ENCODE measurements at regions not wholly inside any gene's neighbourhood (a gene's known extent, or its start where the extent isn't known, plus 50 kb on each side); places are given as distances from the start of the nearest gene placed in this dataset.

GRCh38 chr13:26456650-26457049 is 100.8 kb upstream of the WASF3 start:
- DNase-seq, result no peak

GRCh38 chr13:26457212-26457611 is 100.3 kb upstream of the WASF3 start:
- no peak for DNase-seq

GRCh38 chr13:26458196-26458749 is 99.2 kb upstream of the WASF3 start:
- no peak for DNase-seq

- DNase-seq, result no peak
Measured at GRCh38 chr13:26459276-26460131, 98.0 kb upstream of the WASF3 start.

GRCh38 chr13:26460648-26461047 is 96.8 kb upstream of the WASF3 start:
- no peak for DNase-seq

GRCh38 chr13:26463296-26463695 is 94.2 kb upstream of the WASF3 start:
- peak in 1 of 51 donors; percentile 4 for DNase-seq

- DNase-seq, result no peak
Measured at GRCh38 chr13:26463848-26464247, 93.6 kb upstream of the WASF3 start.

- no peak for DNase-seq
Measured at GRCh38 chr13:26465514-26465913, 92.0 kb upstream of the WASF3 start.

- DNase-seq, result no peak
Measured at GRCh38 chr13:26465954-26466353, 91.5 kb upstream of the WASF3 start.

GRCh38 chr13:26468265-26468801 is 89.2 kb upstream of the WASF3 start:
- DNase-seq, result no peak

GRCh38 chr13:26469602-26470001 is 87.9 kb upstream of the WASF3 start:
- DNase-seq, result no peak

GRCh38 chr13:26471807-26472206 is 85.7 kb upstream of the WASF3 start:
- DNase-seq, result no peak

- no peak for DNase-seq
Measured at GRCh38 chr13:26473571-26474230, 83.8 kb upstream of the WASF3 start.

GRCh38 chr13:26474286-26474685 is 83.2 kb upstream of the WASF3 start:
- DNase-seq, result no peak

GRCh38 chr13:26475176-26476110 is 82.0 kb upstream of the WASF3 start:
- no peak for DNase-seq

GRCh38 chr13:26476111-26476781 is 81.2 kb upstream of the WASF3 start:
- DNase-seq, result peak in 2 of 51 donors; percentile 10 to 25

GRCh38 chr13:26476782-26477142 is 80.7 kb upstream of the WASF3 start:
- DNase-seq, result no peak

GRCh38 chr13:26477681-26478080 is 79.8 kb upstream of the WASF3 start:
- DNase-seq, result no peak

GRCh38 chr13:26480246-26480855 is 77.1 kb upstream of the WASF3 start:
- DNase-seq, result no peak

All from hypothalamus (tissue), 51 donors.